ENCODE measurements at regions not wholly inside any gene's neighbourhood (a gene's known extent, or its start where the extent isn't known, plus 50 kb on each side); places are given as distances from the start of the nearest gene placed in this dataset.

- no peaks in the 10 kb centered on the region for H3K9me3 ChIP-seq (ENCODE audit: control insufficient read depth, low read length)
- H3K36me3 ChIP-seq (ENCODE audit: control insufficient read depth, insufficient read depth, low read length) = no peaks in the 10 kb centered on the region
- H3K4me1 ChIP-seq (ENCODE audit: control insufficient read depth, insufficient read depth, low read length) = no peaks in the 10 kb centered on the region
- H3K27ac ChIP-seq (ENCODE audit: insufficient read depth, low read depth, low read length, poor library complexity, severe bottlenecking) = no peak overlapping the region
- H3K4me3 ChIP-seq (ENCODE audit: insufficient read depth, low read depth, low read length) = no peak overlapping the region
- WGBS, 2 experiments = 59 to 61% methylated on average over 5 of the region's 5 CpGs
- no peaks in the 10 kb centered on the region for H3K27me3 ChIP-seq (ENCODE audit: control insufficient read depth, insufficient read depth, low read length, poor library complexity, severe bottlenecking)
Measured at GRCh38 chr5:163978897-163979296, 473.5 kb downstream of the MAT2B start.

GRCh38 chr5:163988566-163988965 is 483.1 kb downstream of the MAT2B start:
- 68 to 86% methylated on average over 4 of the region's 4 CpGs for WGBS, 2 experiments
- Histone ChIP-seq H3K27ac (ENCODE audit: insufficient read depth, low read depth, low read length, poor library complexity, severe bottlenecking) (no peak overlapping the region), H3K27me3 (ENCODE audit: control insufficient read depth, insufficient read depth, low read length, poor library complexity, severe bottlenecking) (no peaks in the 10 kb centered on the region), H3K4me1 (ENCODE audit: control insufficient read depth, insufficient read depth, low read length) (no peaks in the 10 kb centered on the region), H3K36me3 (ENCODE audit: control insufficient read depth, insufficient read depth, low read length) (no peaks in the 10 kb centered on the region), H3K9me3 (ENCODE audit: control insufficient read depth, low read length) (no peaks in the 10 kb centered on the region), H3K4me3 (ENCODE audit: insufficient read depth, low read depth, low read length) (no peak overlapping the region)

- no peak overlapping the region for H3K4me3 ChIP-seq (ENCODE audit: insufficient read depth, low read depth, low read length)
- H3K27ac ChIP-seq (ENCODE audit: insufficient read depth, low read depth, low read length, poor library complexity, severe bottlenecking) = no peak overlapping the region
- no peaks in the 10 kb centered on the region for H3K9me3 ChIP-seq (ENCODE audit: control insufficient read depth, low read length)
- H3K27me3 ChIP-seq (ENCODE audit: control insufficient read depth, insufficient read depth, low read length, poor library complexity, severe bottlenecking) = no peaks in the 10 kb centered on the region
- WGBS, 2 experiments = 94 to 95% methylated on average over 6 of the region's 6 CpGs
- H3K36me3 ChIP-seq (ENCODE audit: control insufficient read depth, insufficient read depth, low read length) = no peaks in the 10 kb centered on the region
- no peaks in the 10 kb centered on the region for H3K4me1 ChIP-seq (ENCODE audit: control insufficient read depth, insufficient read depth, low read length)
Measured at GRCh38 chr5:163993126-163993525, 487.7 kb downstream of the MAT2B start.

GRCh38 chr5:163995206-163995605 is 489.8 kb downstream of the MAT2B start:
- no peak overlapping the region for H3K4me3 ChIP-seq (ENCODE audit: insufficient read depth, low read depth, low read length)
- H3K9me3 ChIP-seq (ENCODE audit: control insufficient read depth, low read length) = no peaks in the 10 kb centered on the region
- no peak overlapping the region for H3K27ac ChIP-seq (ENCODE audit: insufficient read depth, low read depth, low read length, poor library complexity, severe bottlenecking)
- no peaks in the 10 kb centered on the region for H3K27me3 ChIP-seq (ENCODE audit: control insufficient read depth, insufficient read depth, low read length, poor library complexity, severe bottlenecking)
- H3K36me3 ChIP-seq (ENCODE audit: control insufficient read depth, insufficient read depth, low read length) = no peaks in the 10 kb centered on the region
- H3K4me1 ChIP-seq (ENCODE audit: control insufficient read depth, insufficient read depth, low read length) = no peaks in the 10 kb centered on the region
- WGBS, 2 experiments = 90 to 95% methylated on average over 2 to 4 of the region's 4 CpGs

GRCh38 chr5:163997965-163998364 is 492.5 kb downstream of the MAT2B start:
- Histone ChIP-seq H3K27ac (ENCODE audit: insufficient read depth, low read depth, low read length, poor library complexity, severe bottlenecking) (no peak overlapping the region), H3K9me3 (ENCODE audit: control insufficient read depth, low read length) (no peaks in the 10 kb centered on the region), H3K4me3 (ENCODE audit: insufficient read depth, low read depth, low read length) (no peak overlapping the region), H3K4me1 (ENCODE audit: control insufficient read depth, insufficient read depth, low read length) (no peaks in the 10 kb centered on the region), H3K27me3 (ENCODE audit: control insufficient read depth, insufficient read depth, low read length, poor library complexity, severe bottlenecking) (no peaks in the 10 kb centered on the region), H3K36me3 (ENCODE audit: control insufficient read depth, insufficient read depth, low read length) (no peaks in the 10 kb centered on the region)

- H3K4me3 ChIP-seq (ENCODE audit: insufficient read depth, low read depth, low read length) = no peak overlapping the region
- WGBS, 2 experiments = 95 to 96% methylated on average over 2 to 3 of the region's 3 CpGs
- H3K9me3 ChIP-seq (ENCODE audit: control insufficient read depth, low read length) = no peaks in the 10 kb centered on the region
- H3K36me3 ChIP-seq (ENCODE audit: control insufficient read depth, insufficient read depth, low read length) = no peaks in the 10 kb centered on the region
- H3K4me1 ChIP-seq (ENCODE audit: control insufficient read depth, insufficient read depth, low read length) = no peaks in the 10 kb centered on the region
- no peak overlapping the region for H3K27ac ChIP-seq (ENCODE audit: insufficient read depth, low read depth, low read length, poor library complexity, severe bottlenecking)
- H3K27me3 ChIP-seq (ENCODE audit: control insufficient read depth, insufficient read depth, low read length, poor library complexity, severe bottlenecking) = no peaks in the 10 kb centered on the region
Measured at GRCh38 chr5:164000241-164000640, 494.8 kb downstream of the MAT2B start.

GRCh38 chr5:164000819-164001218 is 495.4 kb downstream of the MAT2B start:
- no peaks in the 10 kb centered on the region for H3K27me3 ChIP-seq (ENCODE audit: control insufficient read depth, insufficient read depth, low read length, poor library complexity, severe bottlenecking)
- no peaks in the 10 kb centered on the region for H3K9me3 ChIP-seq (ENCODE audit: control insufficient read depth, low read length)
- no peak overlapping the region for H3K4me3 ChIP-seq (ENCODE audit: insufficient read depth, low read depth, low read length)
- no peaks in the 10 kb centered on the region for H3K36me3 ChIP-seq (ENCODE audit: control insufficient read depth, insufficient read depth, low read length)
- no peaks in the 10 kb centered on the region for H3K4me1 ChIP-seq (ENCODE audit: control insufficient read depth, insufficient read depth, low read length)
- H3K27ac ChIP-seq (ENCODE audit: insufficient read depth, low read depth, low read length, poor library complexity, severe bottlenecking) = no peak overlapping the region
- WGBS, 2 experiments = 84 to 89% methylated on average over 3 of the region's 3 CpGs

GRCh38 chr5:164002214-164002613 is 496.8 kb downstream of the MAT2B start:
- H3K4me1 ChIP-seq (ENCODE audit: control insufficient read depth, insufficient read depth, low read length) = no peaks in the 10 kb centered on the region
- no peaks in the 10 kb centered on the region for H3K36me3 ChIP-seq (ENCODE audit: control insufficient read depth, insufficient read depth, low read length)
- no peaks in the 10 kb centered on the region for H3K27me3 ChIP-seq (ENCODE audit: control insufficient read depth, insufficient read depth, low read length, poor library complexity, severe bottlenecking)
- 90 to 94% methylated on average over 2 to 3 of the region's 3 CpGs for WGBS, 2 experiments
- H3K4me3 ChIP-seq (ENCODE audit: insufficient read depth, low read depth, low read length) = no peak overlapping the region
- no peak overlapping the region for H3K27ac ChIP-seq (ENCODE audit: insufficient read depth, low read depth, low read length, poor library complexity, severe bottlenecking)
- H3K9me3 ChIP-seq (ENCODE audit: control insufficient read depth, low read length) = no peaks in the 10 kb centered on the region

GRCh38 chr5:164002628-164003027 is 497.2 kb downstream of the MAT2B start:
- Histone ChIP-seq H3K9me3 (ENCODE audit: control insufficient read depth, low read length) (no peaks in the 10 kb centered on the region), H3K36me3 (ENCODE audit: control insufficient read depth, insufficient read depth, low read length) (no peaks in the 10 kb centered on the region), H3K27ac (ENCODE audit: insufficient read depth, low read depth, low read length, poor library complexity, severe bottlenecking) (no peak overlapping the region), H3K4me1 (ENCODE audit: control insufficient read depth, insufficient read depth, low read length) (no peaks in the 10 kb centered on the region), H3K4me3 (ENCODE audit: insufficient read depth, low read depth, low read length) (no peak overlapping the region), H3K27me3 (ENCODE audit: control insufficient read depth, insufficient read depth, low read length, poor library complexity, severe bottlenecking) (no peaks in the 10 kb centered on the region)
- 88 to 95% methylated on average over 3 of the region's 3 CpGs for whole genome bisulfite sequencing, 2 experiments

- H3K36me3 ChIP-seq (ENCODE audit: control insufficient read depth, insufficient read depth, low read length) = no peaks in the 10 kb centered on the region
- WGBS, 2 experiments = 63% methylated on average over 1 of the region's 1 CpG; no CpG with 5 or more reads in 1 of the 2 experiments
Measured at GRCh38 chr5:164005071-164005470, 499.7 kb downstream of the MAT2B start.

GRCh38 chr5:164007064-164007463 is 501.6 kb downstream of the MAT2B start:
- H3K4me1 ChIP-seq (ENCODE audit: control insufficient read depth, insufficient read depth, low read length) = no peaks in the 10 kb centered on the region
- WGBS, 2 experiments = 83 to 91% methylated on average over 1 to 2 of the region's 2 CpGs
- H3K9me3 ChIP-seq (ENCODE audit: control insufficient read depth, low read length) = no peaks in the 10 kb centered on the region
- H3K27ac ChIP-seq (ENCODE audit: insufficient read depth, low read depth, low read length, poor library complexity, severe bottlenecking) = no peak overlapping the region
- no peak overlapping the region for H3K4me3 ChIP-seq (ENCODE audit: insufficient read depth, low read depth, low read length)
- no peaks in the 10 kb centered on the region for H3K27me3 ChIP-seq (ENCODE audit: control insufficient read depth, insufficient read depth, low read length, poor library complexity, severe bottlenecking)
- no peaks in the 10 kb centered on the region for H3K36me3 ChIP-seq (ENCODE audit: control insufficient read depth, insufficient read depth, low read length)

More at GRCh38 chr5:164005071-164005470, 499.7 kb downstream of the MAT2B start:
- Histone ChIP-seq H3K4me3 (ENCODE audit: insufficient read depth, low read depth, low read length) (no peak overlapping the region), H3K4me1 (ENCODE audit: control insufficient read depth, insufficient read depth, low read length) (no peaks in the 10 kb centered on the region), H3K27me3 (ENCODE audit: control insufficient read depth, insufficient read depth, low read length, poor library complexity, severe bottlenecking) (no peaks in the 10 kb centered on the region), H3K27ac (ENCODE audit: insufficient read depth, low read depth, low read length, poor library complexity, severe bottlenecking) (no peak overlapping the region), H3K9me3 (ENCODE audit: control insufficient read depth, low read length) (no peaks in the 10 kb centered on the region)

All from ectodermal cell (in vitro differentiated cells).